GM12891 (cell line): ENCODE measurements at regions not wholly inside any gene's neighbourhood (a gene's known extent, or its start where the extent isn't known, plus 50 kb on each side); places are given as distances from the start of the nearest gene placed in this dataset.

ENCODE experiments used
- POLR2AphosphoS5 ChIP-seq: IDR thresholded peaks from 2 replicates; pipeline ENCODE4 v1.6.1; 2011; ENCODE audit warnings: low read depth, low read length, control low read depth
- SPI1 ChIP-seq: IDR thresholded peaks from 2 replicates; pipeline ENCODE4 v1.6.1; 2011; ENCODE audit warnings: low read depth, low read length, control low read depth

DNA sequence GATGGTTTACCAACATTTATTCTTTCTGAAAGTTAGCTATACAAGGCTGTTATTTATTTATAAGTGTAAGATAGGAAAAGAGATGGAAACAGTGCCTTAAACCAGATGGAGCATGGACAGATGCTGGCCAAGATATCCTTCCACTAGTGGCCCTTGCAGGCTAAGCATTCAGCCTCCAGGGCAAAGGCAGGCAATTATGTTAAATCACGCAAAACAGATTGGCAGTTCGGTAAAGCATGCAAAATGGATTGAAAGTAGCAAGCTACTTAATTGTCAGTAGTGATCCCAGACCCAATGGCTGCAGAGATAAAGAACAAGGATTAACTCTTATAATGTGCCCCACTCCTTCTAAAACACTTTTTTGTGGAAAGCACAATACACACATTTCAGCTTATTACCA is 105.4 kb upstream of the MAP4K3 start:
- TF ChIP-seq SPI1 (no peak), POLR2AphosphoS5 (no peak)
